ENCODE measurements at regions not wholly inside any gene's neighbourhood (a gene's known extent, or its start where the extent isn't known, plus 50 kb on each side); places are given as distances from the start of the nearest gene placed in this dataset.
A peak's percentile ranks its signal among the peaks of the same experiment; 100 is the strongest.

GRCh38 chr1:229097356-229097755 lies 173.6 kb upstream of the RAB4A start:
- DNase-seq: no peak

DNA sequence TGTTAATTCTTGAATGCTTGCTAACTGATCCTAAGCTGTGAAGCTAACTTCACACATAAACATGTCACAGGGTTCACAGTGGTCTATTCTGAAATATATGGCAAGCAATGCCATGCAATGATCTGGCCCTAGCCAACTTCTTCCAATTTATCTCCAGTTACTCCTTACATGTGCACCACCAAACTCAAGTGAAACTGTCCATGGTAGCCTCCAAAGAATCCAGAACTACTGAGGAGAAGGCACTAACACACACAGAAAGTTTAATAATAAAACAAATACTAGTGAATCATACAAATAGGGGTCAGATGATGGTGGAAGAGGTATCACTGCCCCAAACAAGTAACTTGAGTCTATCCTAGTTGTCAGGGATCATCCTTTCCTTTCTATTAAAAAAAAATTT lies 172.6 kb upstream of the RAB4A start:
- DNase-seq: no peak

DNA sequence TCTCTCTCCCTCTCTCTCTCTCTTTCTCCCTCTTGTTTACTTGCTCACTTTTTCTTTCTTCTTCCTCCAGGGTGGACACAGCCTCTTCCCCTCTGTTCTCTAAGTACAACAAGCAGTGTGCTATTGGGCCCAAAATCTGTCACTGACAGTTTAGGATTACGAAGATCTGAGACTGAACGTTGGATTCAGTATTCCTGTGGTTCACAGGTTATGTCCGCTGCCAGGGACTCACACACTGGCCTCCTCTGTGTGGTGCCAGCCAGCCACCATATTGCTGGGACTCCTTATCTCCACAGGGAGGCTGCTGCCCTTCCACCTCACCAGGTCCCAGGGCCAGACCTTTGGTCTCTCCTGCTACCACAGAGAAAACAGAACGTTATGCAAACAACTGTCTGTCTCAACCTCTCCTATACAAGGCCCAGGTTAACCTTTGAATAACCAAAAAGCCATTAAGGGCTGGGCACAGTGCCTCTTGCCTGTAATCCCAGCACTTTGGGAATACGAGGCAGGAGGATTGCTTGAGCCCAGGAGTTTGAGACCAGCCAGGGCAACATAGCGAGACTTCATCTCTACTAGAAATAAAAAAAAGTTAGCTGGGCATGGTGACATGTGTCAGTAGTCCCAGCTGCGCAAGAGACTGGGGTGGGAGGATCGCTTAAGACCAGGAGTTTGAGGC lies 171.9 kb upstream of the RAB4A start:
- DNase-seq: no peak

DNA sequence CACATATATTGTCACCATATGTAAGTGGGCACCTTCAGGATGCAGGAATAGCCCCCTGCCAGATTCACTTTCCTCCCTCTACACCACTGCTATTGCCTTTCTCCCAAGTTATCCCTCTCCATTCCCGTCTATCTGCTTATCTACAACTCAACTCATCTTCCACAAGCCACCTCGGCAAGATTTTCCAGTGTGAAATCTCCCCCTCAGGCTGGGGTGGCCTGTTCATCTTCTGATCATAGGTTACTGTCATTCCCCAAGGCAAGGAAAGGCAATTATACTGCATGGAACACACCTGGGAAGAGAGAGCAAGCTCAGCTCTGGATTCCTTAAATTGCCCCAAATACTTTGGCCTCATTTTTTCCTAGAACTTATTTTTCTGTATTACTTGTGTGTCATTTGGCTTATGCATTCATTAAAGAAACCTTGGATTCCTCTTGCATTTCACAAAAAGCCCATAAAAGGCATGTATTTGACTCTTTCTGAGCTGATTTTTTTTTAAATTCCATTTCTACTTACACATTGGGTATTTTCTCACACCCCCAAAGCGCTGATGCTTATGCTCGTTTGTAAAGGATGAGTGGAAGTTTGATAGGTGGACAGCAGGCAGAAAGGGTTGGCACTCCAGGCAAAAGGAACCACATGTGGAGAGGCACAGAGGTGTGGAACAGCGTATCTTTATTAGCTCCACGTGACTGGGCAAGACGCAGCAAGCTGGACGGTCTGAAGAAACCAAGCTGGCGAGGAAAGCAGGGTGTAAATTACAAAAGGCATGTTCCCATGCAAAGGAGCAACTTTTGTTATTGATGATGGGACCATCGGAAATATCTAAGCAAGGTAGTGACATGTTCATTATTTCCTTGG lies 169.7 kb upstream of the RAB4A start:
- DNase-seq: no peak

DNA sequence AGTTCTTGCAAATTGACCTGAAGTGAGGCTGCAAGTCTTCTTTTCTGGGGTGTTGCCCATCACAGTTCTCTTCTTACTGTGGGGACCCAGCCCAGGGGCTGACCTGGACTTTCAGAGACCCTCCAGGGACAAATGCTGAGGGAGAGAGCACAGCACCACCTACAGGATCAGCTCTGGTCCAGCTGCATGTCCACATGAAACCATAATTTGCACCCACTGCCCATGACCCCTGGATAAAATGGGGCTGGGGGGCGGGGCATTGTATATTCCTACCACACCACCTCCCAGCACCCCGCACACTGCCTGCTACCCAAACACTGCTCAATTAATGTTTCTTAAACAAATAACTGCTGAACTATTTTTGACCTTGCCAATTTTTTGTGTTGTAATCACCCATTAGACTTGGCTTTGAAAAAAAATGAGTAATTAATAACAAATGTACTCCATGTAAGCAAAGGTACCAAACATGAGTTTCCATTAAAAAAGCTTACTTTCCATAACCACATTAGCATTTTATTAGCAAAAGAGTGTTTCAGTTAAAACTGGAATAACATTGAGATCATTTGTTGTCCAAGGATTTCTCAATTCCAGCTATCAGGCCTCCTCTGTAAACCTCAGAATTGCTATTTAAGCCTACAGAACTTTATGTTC lies 168.0 kb upstream of the RAB4A start:
- DNase-seq: no peak

DNA sequence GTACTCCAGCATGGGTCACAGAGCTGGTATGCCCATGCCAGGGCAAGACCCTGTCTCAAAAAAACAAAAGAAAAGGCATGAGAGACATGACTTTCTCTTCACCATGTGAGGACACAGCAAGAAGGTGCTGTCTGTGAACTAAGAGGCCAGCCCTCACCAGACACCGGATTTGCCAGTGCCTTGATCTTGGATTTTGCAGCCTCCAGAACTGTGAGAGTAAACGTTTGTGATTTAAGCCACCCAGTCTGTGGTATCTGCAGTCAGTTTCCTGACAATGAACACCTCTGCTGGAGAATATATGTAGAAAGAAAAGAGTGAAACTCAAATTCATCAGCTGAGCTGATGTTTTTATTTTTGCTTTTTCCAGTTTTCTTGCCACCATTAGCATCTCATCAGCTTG lies 166.3 kb upstream of the RAB4A start:
- DNase-seq: no peak

GRCh38 chr1:229105109-229105508 lies 165.8 kb upstream of the RAB4A start:
- no peak for DNase-seq

GRCh38 chr1:229105822-229106525 lies 164.9 kb upstream of the RAB4A start:
- DNase-seq: no peak

DNA sequence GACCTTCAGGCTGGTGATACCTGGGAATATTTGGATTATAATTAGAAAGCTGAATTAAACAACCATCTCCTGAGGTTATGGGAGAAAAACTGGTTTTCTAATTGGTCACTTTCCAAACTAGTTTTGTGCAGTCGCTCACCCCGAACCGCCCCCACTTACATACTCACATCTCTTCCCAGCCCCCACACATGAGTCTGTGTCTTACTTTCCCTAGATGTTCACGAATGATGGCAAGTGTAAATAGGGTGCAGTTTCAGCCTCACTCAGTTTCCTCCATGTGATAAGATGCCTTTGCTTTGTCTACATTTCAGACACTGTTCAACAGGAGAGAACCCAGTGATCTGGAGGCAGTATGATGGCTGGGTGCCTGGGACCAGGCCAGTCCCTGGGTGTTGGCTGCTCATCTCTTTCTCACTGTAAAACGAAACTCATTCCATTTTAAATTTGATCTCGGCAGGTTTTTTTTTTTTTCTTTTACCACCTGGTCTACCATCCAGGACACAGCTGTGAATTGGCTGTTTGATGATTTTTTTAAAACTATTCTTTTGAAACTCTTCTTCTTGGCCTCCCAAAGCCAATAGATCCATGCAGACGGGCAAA lies 164.3 kb upstream of the RAB4A start:
- no peak for DNase-seq

GRCh38 chr1:229107304-229107815 lies 163.6 kb upstream of the RAB4A start:
- DNase-seq: no peak

DNA sequence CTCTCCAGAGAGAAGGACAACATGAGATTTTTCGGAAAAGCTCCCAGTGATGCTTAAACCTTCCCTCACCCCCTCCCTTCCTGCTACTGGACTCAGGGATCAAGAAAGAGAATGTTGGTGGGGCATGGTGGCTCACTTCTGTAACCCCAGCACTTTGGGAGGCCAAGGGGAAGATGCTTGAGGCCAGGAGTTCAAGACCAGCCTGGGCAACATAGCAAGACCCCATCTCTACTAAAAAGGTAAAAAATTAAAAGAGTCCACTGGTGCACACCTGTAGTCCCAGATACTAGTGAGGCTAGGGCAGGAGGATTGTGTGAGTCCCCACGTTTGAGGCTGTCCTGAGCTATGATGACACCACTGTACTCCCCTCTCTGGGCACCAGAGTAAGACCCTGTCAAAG lies 162.9 kb upstream of the RAB4A start:
- no peak for DNase-seq

GRCh38 chr1:229108598-229109201 lies 162.2 kb upstream of the RAB4A start:
- DNase-seq: no peak

DNA sequence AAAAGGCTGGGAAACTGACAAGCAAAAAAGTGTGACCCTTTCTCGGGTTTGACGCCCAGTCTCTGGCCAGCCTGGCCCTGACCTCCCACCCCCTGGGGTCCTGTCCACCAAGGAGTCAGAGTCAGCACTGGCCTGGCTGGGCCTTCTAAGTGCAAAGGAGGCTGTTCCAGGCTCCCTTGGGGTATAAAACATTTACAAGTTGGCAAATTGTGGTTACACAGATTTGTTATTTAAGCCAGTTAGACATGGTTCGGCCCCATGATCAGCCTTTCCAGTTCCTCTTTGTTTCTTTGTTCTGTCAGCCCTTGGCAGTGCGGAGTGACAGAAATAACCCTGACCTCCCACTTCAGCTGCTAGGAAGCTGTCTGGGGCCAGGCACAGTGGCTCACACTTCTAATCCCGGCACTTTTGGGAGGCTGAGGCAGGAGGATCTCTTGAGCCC lies 161.6 kb upstream of the RAB4A start:
- DNase-seq: no peak

- no peak for DNase-seq
Measured at GRCh38 chr1:229110986-229111385, 159.9 kb upstream of the RAB4A start.

DNA sequence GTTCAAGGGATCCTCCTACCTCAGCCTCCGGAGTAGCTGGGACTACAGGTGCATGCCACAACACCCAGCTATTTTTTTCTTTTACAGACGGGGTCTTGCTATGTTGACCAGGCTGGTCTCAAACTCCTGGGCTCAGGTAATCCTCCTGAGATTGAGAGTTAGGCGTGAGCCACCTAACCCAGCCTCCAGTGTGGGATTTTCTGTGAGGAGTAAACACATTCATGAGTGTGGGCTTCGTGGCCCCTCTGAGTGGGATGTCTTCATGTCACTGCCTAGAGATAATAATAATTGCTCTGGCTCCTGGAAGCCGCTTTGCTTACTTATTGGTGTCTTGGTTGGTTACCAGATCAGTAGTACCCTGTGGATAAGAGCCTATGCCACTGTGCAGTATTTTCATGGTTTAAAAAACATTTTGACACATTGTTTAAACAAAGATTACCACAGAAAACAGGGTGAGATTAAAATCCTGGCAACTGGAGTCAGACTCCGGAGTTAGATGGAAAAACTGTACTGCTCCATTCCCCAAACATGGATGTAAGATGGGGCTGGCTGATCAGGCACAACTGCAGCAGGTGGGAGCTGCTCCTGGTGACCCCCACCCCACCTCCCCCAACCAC lies 159.1 kb upstream of the RAB4A start:
- DNase-seq: no peak

DNA sequence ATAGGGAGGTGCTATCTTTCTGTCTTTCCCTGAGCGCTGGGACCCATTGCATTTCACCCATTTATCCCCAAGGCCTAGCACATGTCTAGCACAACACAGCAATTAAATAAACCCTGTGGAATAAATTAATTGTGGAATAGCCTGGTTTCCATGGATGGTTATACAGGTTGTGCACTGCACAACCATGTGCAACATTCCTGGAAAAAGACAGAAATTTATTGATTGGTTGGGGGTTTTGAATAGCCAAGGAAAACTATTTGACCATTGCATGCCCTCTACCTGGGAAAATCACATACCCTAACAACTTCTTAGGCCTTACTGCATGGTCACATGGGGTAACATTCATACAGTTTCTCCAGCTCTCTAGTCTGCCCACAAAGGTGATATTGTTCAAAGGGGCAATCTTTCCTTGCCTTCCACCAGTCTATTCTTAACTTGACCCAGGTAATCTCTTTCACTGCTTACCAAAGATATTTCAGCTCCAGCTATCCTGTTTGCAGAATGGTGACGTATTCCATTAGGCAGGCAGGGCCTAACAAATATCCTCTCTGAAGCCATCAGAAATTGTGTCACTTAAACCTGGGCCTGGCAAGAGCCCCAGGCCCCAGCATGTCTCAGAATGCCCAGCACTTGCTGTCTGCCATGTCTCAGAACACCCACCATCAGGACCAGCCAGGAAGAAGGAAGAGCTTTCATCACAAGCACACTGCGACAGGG lies 157.9 kb upstream of the RAB4A start:
- DNase-seq: no peak

DNA sequence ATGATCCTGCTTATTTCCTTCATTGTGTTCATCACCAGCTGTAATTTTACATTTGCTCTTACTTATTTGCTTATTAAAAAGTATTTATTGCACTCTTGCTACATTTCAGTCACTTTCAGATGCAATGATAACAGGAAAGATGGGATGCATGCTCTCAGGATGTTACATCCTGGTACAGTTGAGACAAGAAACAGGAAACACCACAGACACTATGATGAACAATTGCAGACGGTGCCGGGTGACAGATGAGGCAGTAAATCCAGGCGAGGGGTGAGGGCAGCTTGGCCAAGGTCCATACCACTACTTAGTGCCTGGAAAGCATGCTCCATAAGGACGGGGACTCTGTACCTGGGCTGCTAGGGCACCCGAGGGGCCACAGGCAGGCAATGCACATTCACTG lies 156.6 kb upstream of the RAB4A start:
- DNase-seq: no peak

DNA sequence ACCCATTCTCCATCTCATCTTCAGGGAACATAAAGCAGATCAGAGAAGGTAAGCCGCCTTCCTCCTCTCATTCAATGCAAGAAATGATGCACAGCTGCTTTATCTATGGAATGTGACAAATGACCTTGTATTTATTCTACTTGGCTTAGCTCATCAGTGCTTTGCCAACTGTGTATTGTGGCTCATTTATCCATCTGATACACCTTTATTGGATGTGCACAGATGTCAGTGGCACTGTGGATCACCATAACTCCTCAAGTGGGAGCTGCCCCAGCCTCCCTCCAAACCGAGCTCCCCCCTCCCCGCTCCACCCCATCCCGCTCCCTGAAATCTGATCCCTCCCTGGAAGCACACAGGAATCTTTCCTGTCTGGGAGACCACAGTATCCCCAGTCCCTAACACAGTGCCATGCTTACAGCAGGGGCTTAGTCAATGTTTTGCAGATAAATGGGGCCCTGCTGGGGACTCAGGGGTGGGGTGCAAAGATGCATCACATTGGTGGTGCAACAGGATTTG lies 156.0 kb upstream of the RAB4A start:
- no peak for DNase-seq

DNA sequence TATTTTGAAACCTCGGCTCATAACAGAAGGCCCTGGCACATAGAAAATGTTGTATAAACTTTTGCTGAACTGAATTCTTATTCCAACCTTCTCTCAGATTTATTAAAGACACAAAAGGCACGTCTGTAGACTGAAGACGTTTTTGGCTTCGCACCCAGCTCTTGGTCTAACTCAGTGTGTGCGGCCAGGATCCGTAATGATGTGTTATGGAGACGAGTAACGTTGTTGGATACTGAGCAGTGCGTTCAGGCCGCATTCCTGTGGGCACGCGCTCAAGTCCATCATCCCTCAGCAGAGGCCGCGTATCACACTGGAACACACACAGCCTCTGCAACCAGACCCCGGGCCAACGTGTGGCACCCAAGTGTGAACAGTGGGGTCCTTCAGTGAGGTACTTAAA lies 154.8 kb upstream of the RAB4A start:
- no peak for DNase-seq

DNA sequence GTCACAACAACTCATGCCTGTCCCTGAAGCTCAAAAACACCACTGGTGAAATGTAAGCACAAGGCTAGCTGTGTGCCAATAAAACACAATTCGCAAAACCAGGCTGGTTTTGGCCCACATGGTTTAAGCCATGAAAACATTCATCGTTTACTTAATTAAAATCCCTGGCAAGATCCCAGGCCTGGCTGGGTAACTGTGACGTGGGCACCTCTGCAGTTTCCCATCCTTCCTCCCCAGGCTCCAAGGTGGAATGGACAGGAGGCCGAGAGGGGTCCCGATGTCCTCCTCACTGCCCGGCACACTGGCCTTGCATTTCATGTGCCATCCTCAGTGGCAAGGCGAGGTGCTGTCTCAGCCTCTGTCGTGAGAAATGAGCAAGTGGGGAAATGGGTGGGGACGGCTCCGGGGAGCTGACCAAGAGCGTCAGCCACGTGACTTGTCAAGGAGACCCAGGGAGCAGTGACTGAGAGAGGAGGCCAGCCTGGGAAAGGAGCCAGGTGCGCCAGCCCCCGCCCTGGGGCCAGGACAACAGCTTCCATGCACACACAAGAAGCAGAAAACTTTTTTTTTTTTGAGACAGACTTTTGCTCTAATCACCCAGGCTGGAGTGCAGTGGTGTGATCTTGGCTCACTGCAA lies 153.1 kb upstream of the RAB4A start:
- DNase-seq: peak; percentile 77
